ENCODE measurements at regions not wholly inside any gene's neighbourhood (a gene's known extent, or its start where the extent isn't known, plus 50 kb on each side); places are given as distances from the start of the nearest gene placed in this dataset.

- ATAC-seq = no peak
- Mint-ChIP-seq H3K4me1 (peaks cover 20% of the 10 kb centered on the region), H3K36me3 (peaks cover 14% of the 10 kb centered on the region), H3K4me3 (no peak overlapping the region), H3K27me3 (ENCODE audit: low read depth) (peaks cover 4% of the 10 kb centered on the region; the same call in 1 of the 2 replicates), H3K9me3 (peaks cover 30% of the 10 kb centered on the region), H3K27ac (no peak overlapping the region)
- CTCF ChIA-PET = no interaction called here
- DNase-seq (ENCODE audit: low spot score) = no peak
- TF ChIP-seq NR1H2 (CRISPR knock-in tag; IDR thresholded peaks at IDR 0.05) (no peak), SMAD4 (CRISPR knock-in tag; IDR thresholded peaks at IDR 0.05) (no peak), MXD4 (CRISPR knock-in tag; IDR thresholded peaks at IDR 0.05; ENCODE audit: borderline replicate concordance) (no peak), AFF4 (CRISPR knock-in tag; IDR thresholded peaks at IDR 0.05; ENCODE audit: borderline replicate concordance) (no peak), KAT7 (CRISPR knock-in tag; IDR thresholded peaks at IDR 0.05; ENCODE audit: borderline replicate concordance) (no peak), ZSCAN18 (CRISPR knock-in tag; IDR thresholded peaks at IDR 0.05) (no peak), TP53 (CRISPR knock-in tag; IDR thresholded peaks at IDR 0.05) (no peak), ARID4B (CRISPR knock-in tag; IDR thresholded peaks at IDR 0.05; ENCODE audit: borderline replicate concordance) (no peak), ZNF512 (CRISPR knock-in tag; IDR thresholded peaks at IDR 0.05; ENCODE audit: borderline replicate concordance) (no peak), ZNF532 (CRISPR knock-in tag; IDR thresholded peaks at IDR 0.05; ENCODE audit: borderline replicate concordance) (no peak), FOXJ3 (CRISPR knock-in tag; IDR thresholded peaks at IDR 0.05; ENCODE audit: borderline replicate concordance) (no peak), ZNF263 (CRISPR knock-in tag; IDR thresholded peaks at IDR 0.05; ENCODE audit: low read depth) (no peak), ZNF121 (CRISPR knock-in tag; IDR thresholded peaks at IDR 0.05) (no peak), CDX4 (CRISPR knock-in tag; IDR thresholded peaks at IDR 0.05; ENCODE audit: borderline replicate concordance) (no peak), ZNF416 (CRISPR knock-in tag; IDR thresholded peaks at IDR 0.05) (no peak), ZMAT4 (CRISPR knock-in tag; IDR thresholded peaks at IDR 0.05) (no peak), CREB1 (CRISPR knock-in tag; IDR thresholded peaks at IDR 0.05) (no peak), FOXP4 (CRISPR knock-in tag; IDR thresholded peaks at IDR 0.05) (no peak)
- POLR2A ChIA-PET = no interaction called here
Observed at GRCh38 chr5:5685737-5686136, 263.3 kb downstream of the ICE1 start.
